ENCODE measurements at regions not wholly inside any gene's neighbourhood (a gene's known extent, or its start where the extent isn't known, plus 50 kb on each side); places are given as distances from the start of the nearest gene placed in this dataset.

DNA sequence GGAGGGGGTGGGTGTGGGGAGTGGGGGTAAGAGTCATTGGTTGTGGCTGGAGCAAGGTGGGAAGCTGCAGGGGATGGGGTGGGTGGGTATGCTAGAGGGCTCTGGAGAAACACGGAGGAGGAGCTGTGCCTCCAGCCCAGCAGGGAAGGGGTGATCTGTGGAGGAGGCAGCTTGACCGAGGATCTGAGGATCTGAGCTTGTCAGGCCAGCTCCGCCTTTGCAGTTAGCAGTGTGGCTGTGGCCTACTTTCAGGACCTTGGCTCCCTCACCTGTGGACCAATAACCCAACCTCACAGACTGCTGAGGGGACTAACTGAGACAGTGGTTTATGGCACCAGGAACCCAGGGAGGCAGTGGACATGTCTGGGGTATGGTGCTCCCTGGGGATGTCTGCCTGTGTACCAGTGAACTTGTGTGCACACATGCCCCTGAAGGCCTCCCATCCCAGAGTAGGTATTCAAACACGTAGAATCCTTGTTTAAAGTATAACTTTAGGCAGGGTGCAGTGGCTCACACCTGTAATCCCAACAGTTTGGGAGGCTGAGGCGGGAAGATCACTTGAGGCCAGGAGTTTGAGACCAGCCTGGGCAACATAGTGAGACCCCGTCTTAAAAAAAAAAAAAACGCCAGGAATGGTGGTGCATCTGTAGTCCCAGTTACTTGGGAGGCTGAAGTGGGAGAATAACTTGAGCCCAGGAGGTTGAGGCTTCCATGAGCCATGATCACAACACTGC, 52.5 kb upstream of the LINGO1 start:
- Histone ChIP-seq H4K20me1 (replicated peaks in 1 of 2; ENCODE audit: control insufficient read depth in 1 of 2, insufficient read depth in 2 of 2, low read length in 2 of 2) (no peaks in the 10 kb centered on the region), H4K5ac (ENCODE audit: insufficient read length, low read depth, low read length) (no peak overlapping the region), H2BK120ac (replicated peaks; ENCODE audit: low read depth, low read length) (no peak overlapping the region), H3K4me1 (replicated peaks in 1 of 4; ENCODE audit: control insufficient read depth in 3 of 4, insufficient read depth in 4 of 4, low read length in 3 of 4) (no peaks in the 10 kb centered on the region; a peak in 1 of 7 replicates), H3K14ac (ENCODE audit: insufficient read length) (no peak overlapping the region), H3K23me2 (ENCODE audit: low read depth, low read length) (no peaks in the 10 kb centered on the region), H3K56ac (replicated peaks; ENCODE audit: insufficient read length, low read depth, low read length) (no peak overlapping the region), H3K9me3 (ENCODE audit: insufficient read depth in 2 of 2, low read depth in 1 of 2, low read length in 1 of 2) (no peaks in the 10 kb centered on the region), H4K8ac (ENCODE audit: extremely low read depth, insufficient read depth, low read length) (no peak overlapping the region), H3K4me3 (ENCODE audit: extremely low read depth in 1 of 4, insufficient read depth in 2 of 4, low read depth in 3 of 4, low read length in 4 of 4) (no peak overlapping the region), H2AK5ac (ENCODE audit: low read depth, low read length) (no peak overlapping the region), H3K79me2 (ENCODE audit: control insufficient read depth in 1 of 2, insufficient read depth in 2 of 2, low read length in 2 of 2) (no peaks in the 10 kb centered on the region), H3K4ac (replicated peaks; ENCODE audit: insufficient read length, low read depth, low read length) (peak overlapping the region; percentile 35), H3K9ac (replicated peaks in 1 of 4; ENCODE audit: extremely low read depth in 1 of 4, low read depth in 3 of 4, low read length in 3 of 4) (no peak overlapping the region), H3K23ac (ENCODE audit: insufficient read length) (no peak overlapping the region), H3K27ac (ENCODE audit: low read depth, low read length) (no peak overlapping the region), H2BK12ac (ENCODE audit: low read depth, low read length) (no peak overlapping the region), H3K4me2 (ENCODE audit: insufficient read depth in 1 of 2, low read depth in 2 of 2, low read length in 2 of 2) (no peak overlapping the region), H4K91ac (replicated peaks; ENCODE audit: insufficient read length, low read length) (no peak overlapping the region), H3K79me1 (ENCODE audit: low read depth, low read length) (no peaks in the 10 kb centered on the region), H3K36me3 (ENCODE audit: control insufficient read depth in 2 of 4, insufficient read depth in 4 of 4, low read length in 3 of 4) (no peaks in the 10 kb centered on the region), H2BK15ac (ENCODE audit: low read length) (no peak overlapping the region), H3K27me3 (replicated peaks in 1 of 4; ENCODE audit: control insufficient read depth in 3 of 4, extremely low read depth in 1 of 4, insufficient read depth in 3 of 4, low read length in 3 of 4) (no peaks in the 10 kb centered on the region), H2BK5ac (ENCODE audit: low read depth, low read length) (no peak overlapping the region), H2AFZ (ENCODE audit: low read length) (no peak overlapping the region), H2BK20ac (ENCODE audit: low read length) (no peak overlapping the region), H3K18ac (ENCODE audit: extremely low read depth, low read length) (no peak overlapping the region)
- no peak for DNase-seq (ENCODE audit: low read depth in 1 of 2, low spot score in 2 of 2)
- FAIRE-seq = no peak
- TF ChIP-seq TEAD4 (IDR thresholded peaks at IDR 0.05; ENCODE audit: low read depth, low read length) = no peak
- POLR2A ChIA-PET (ENCODE audit: partially characterized antibody) = no interaction called here
- WGBS, 2 experiments (ENCODE audit: extremely low coverage in 1 of 2, insufficient coverage in 1 of 2, insufficient read length in 1 of 2, insufficient replicate concordance in 2 of 2, low coverage in 1 of 2, low lambda C conversion rate in 2 of 2, missing lambda C conversion rate in 1 of 2) = 82% methylated on average over 6 of the region's 7 CpGs; no CpG with 5 or more reads in 1 of the 2 experiments
- CTCF ChIA-PET (ENCODE audit: partially characterized antibody) = interaction anchor here (0.6 to 1.6 kb wide), 8 partner anchors 13 to 142 kb away, joined by 3 to 7 read pairs (median 3); no protein-coding TSS in a partner anchor

Data from H1 (cell line).